Hepatocyte (in vitro differentiated cells): ENCODE measurements at regions not wholly inside any gene's neighbourhood (a gene's known extent, or its start where the extent isn't known, plus 50 kb on each side); places are given as distances from the start of the nearest gene placed in this dataset.

Experiments used
- DNase-seq: peaks from one replicate; pipeline ENCODE4 v3.0.0-alpha.2; 2016; ENCODE audit warnings: low spot score
- H2AFZ ChIP-seq: fragments of 200-600 bp; sonication (generic); 2 replicates; pipeline ENCODE4 v1.6.0; 2016; ENCODE audit warnings: antibody characterized with exemption, mild to moderate bottlenecking
- H3K27ac ChIP-seq: fragments of 200-600 bp; sonication (generic); 2 replicates; pipeline ENCODE4 v1.5.1; 2016; ENCODE audit warnings: mild to moderate bottlenecking
- H3K27me3 ChIP-seq: fragments of 200-600 bp; sonication (generic); 2 replicates; pipeline ENCODE4 v1.6.1; 2016
- H3K36me3 ChIP-seq: fragments of 200-600 bp; sonication (generic); replicated peaks from 2 replicates; pipeline ENCODE4 v1.5.1; 2016; ENCODE audit warnings: low read depth; ENCODE audit not compliant: insufficient read depth
- H3K4me1 ChIP-seq: fragments of 200-600 bp; sonication (generic); 2 replicates; pipeline ENCODE4 v1.5.1; 2016; ENCODE audit warnings: mild to moderate bottlenecking, moderate library complexity; ENCODE audit not compliant: insufficient read depth
- H3K4me2 ChIP-seq: fragments of 200-600 bp; sonication (generic); 2 replicates; pipeline ENCODE4 v1.6.0; 2016
- H3K4me3 ChIP-seq: fragments of 200-600 bp; sonication (generic); 2 replicates; pipeline ENCODE4 v1.5.1; 2016; ENCODE audit warnings: mild to moderate bottlenecking
- H3K79me2 ChIP-seq: fragments of 200-600 bp; sonication (generic); 2 replicates; pipeline ENCODE4 v1.6.0; 2017; ENCODE audit warnings: mild to moderate bottlenecking
- H3K9me2 ChIP-seq: fragments of 200-600 bp; sonication (generic); replicated peaks from 2 replicates; pipeline ENCODE4 v1.6.0; 2017; ENCODE audit warnings: mild to moderate bottlenecking; ENCODE audit not compliant: insufficient read depth
- H3K9me3 ChIP-seq: fragments of 200-600 bp; sonication (generic); 2 replicates; pipeline ENCODE4 v1.5.1; 2016; ENCODE audit warnings: low read depth, mild to moderate bottlenecking
- H4K20me1 ChIP-seq: fragments of 200-600 bp; sonication (generic); 2 replicates; pipeline ENCODE4 v1.6.0; 2016; ENCODE audit warnings: mild to moderate bottlenecking; ENCODE audit not compliant: insufficient read depth, poor library complexity, severe bottlenecking
- EZH2 ChIP-seq: fragments of 200-600 bp; sonication (generic); IDR thresholded peaks from 2 replicates; pipeline ENCODE4 v1.6.1; 2016; ENCODE audit warnings: antibody characterized with exemption, mild to moderate bottlenecking, borderline replicate concordance
- EZH2phosphoT487 ChIP-seq: fragments of 200-600 bp; sonication (generic); IDR thresholded peaks from one replicate; pipeline ENCODE4 v1.6.1; 2018; ENCODE audit warnings: antibody characterized with exemption, mild to moderate bottlenecking, low read depth, moderate library complexity; ENCODE audit not compliant: unreplicated experiment, severe bottlenecking
- WGBS: methylation state at CpG from one replicate; pipeline ENCODE4 v1.1.6; 2016; ENCODE audit warnings: low lambda C conversion rate; ENCODE audit errors: missing lambda C conversion rate; 5-methylcytosine and 5-hydroxymethylcytosine counted together
- TF ChIP-seq, protein P1 (sequence below): fragments of 200-600 bp; sonication (generic); IDR thresholded peaks from 2 replicates; pipeline ENCODE4 v1.5.1; 2016; ENCODE audit warnings: antibody characterized with exemption, mild to moderate bottlenecking; ENCODE audit not compliant: poor library complexity

DNA sequence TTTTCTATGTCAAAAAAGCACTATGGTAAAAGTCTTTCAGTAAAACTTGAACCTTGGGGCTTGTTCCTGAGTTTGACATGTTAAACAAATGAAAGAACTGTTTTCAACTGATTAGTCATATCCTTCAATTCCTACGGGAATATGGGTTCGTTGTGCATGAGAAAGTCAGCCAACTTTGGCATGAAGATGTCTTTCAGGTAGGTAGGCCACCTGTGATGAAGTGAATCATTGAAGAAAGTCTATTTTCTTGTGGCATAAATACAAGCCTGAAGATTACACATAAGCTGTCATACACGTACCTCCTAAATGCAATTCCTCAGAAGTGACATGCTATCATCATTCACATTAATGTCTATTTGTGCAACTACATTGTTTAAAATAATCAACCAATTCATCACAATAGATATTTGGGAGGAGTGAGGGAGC, 513.0 kb downstream of the IRS2 start:
- H4K20me1 ChIP-seq = no peaks in the 10 kb centered on the region
- DNase-seq = no peak
- H3K36me3 ChIP-seq = no peaks in the 10 kb centered on the region
- H3K4me1 ChIP-seq = peaks cover 4% of the 10 kb centered on the region
- 74% methylated on average over 3 of the region's 3 CpGs for WGBS
- H3K79me2 ChIP-seq = no peaks in the 10 kb centered on the region
- no peak overlapping the region for H2AFZ ChIP-seq
- no peaks in the 10 kb centered on the region for H3K27me3 ChIP-seq
- no peak overlapping the region for H3K4me2 ChIP-seq
- no peak for TF ChIP-seq EZH2phosphoT487
- no peak for TF ChIP-seq EZH2
- TF ChIP-seq, protein P1, sequence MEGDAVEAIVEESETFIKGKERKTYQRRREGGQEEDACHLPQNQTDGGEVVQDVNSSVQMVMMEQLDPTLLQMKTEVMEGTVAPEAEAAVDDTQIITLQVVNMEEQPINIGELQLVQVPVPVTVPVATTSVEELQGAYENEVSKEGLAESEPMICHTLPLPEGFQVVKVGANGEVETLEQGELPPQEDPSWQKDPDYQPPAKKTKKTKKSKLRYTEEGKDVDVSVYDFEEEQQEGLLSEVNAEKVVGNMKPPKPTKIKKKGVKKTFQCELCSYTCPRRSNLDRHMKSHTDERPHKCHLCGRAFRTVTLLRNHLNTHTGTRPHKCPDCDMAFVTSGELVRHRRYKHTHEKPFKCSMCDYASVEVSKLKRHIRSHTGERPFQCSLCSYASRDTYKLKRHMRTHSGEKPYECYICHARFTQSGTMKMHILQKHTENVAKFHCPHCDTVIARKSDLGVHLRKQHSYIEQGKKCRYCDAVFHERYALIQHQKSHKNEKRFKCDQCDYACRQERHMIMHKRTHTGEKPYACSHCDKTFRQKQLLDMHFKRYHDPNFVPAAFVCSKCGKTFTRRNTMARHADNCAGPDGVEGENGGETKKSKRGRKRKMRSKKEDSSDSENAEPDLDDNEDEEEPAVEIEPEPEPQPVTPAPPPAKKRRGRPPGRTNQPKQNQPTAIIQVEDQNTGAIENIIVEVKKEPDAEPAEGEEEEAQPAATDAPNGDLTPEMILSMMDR = no peak
- no peaks in the 10 kb centered on the region for H3K9me3 ChIP-seq
- peak overlapping the region; percentile 63 for H3K27ac ChIP-seq
- no peak overlapping the region for H3K4me3 ChIP-seq
- H3K9me2 ChIP-seq = no peaks in the 10 kb centered on the region

DNA sequence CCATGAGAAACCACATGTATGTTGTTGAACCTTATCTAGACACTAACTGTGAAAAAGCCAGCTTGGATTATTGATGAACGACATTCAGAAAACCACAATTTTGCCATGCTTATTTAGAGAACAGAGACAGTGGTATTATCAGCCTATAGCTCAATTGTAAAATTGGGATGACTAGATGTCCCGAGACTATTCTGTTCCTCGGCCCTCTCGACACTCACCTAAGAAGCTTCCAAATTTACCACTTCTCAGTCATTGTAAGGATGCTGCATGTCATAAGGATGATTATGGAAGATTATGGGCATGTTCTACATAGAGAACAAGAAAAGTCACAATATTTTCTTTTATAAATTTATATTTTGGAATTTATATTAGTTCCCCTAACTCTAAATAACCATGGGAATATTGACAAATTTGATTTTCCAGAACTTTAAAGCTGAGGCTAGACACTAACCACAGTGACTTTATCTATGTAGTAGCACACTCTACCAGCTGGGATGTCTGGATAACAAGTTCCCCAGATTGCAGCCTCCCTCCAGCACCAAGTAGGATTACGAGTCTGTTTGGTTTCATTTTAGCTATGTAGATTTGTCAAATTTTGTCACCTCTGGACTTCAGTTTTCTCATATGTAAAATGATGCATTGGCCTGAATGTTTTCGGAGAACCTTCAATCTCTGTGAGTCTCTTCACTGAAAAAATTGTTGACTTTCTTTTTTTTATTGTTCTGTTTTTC, 513.6 kb downstream of the IRS2 start:
- Histone ChIP-seq H3K4me3 (no peak overlapping the region), H3K79me2 (no peaks in the 10 kb centered on the region), H3K36me3 (no peaks in the 10 kb centered on the region), H2AFZ (no peak overlapping the region), H3K4me2 (no peak overlapping the region), H3K4me1 (peaks cover 4% of the 10 kb centered on the region), H3K9me2 (no peaks in the 10 kb centered on the region), H3K27me3 (no peaks in the 10 kb centered on the region), H3K27ac (peak overlapping the region; percentile 63), H3K9me3 (no peaks in the 10 kb centered on the region), H4K20me1 (no peaks in the 10 kb centered on the region)
- TF ChIP-seq EZH2 = no peak
- TF ChIP-seq EZH2phosphoT487 = no peak
- TF ChIP-seq, protein P1 = no peak
- WGBS = 71% methylated on average over 6 of the region's 6 CpGs
- no peak for DNase-seq

DNA sequence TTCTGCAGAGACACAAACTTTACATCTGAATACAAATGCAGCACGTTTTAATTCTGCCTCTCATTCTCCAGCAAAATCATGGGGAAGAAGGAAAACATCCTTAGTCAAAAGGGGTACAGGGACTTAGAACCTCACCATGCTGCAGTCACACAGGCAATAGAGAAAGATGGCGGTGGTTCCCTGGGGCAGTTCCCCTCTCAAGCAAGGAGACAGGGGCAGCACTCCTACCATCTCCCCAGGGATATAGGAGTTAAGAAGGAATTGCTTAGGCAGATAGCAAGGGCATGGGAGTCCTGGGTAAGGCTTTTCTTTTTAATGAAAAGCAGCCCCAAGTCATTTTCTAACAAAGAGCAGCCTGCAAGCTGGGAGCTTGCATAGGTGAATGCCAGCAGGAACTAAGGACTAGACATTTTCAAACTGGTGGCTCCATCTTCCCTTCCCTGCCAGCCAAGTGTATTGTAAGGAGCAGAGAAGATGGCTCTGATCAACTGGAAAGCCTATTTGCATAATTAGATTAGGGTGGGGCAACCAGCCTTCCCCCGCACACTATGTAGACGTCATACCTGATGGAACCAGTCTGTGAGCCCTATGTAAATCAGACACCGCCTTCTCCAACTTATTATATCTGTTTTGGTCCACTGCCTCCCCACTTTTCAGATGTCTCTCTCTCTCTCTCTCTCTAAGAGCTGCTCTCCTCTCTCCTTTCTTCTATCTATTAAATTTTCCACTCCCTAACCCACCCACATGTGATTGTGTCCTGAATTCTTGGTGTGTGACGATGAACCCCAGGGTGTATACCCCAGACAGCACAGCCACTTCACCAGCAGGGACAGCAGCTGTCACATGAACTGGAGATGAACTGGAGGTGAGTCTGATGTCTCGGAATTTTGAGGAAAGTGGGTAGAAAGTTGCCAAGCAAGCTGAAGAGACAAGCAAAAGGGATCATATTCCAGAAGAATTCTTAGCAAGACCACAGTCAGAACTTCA, 514.5 kb downstream of the IRS2 start:
- no peak for TF ChIP-seq EZH2
- TF ChIP-seq EZH2phosphoT487 = no peak
- TF ChIP-seq, protein P1 = no peak
- Histone ChIP-seq H3K79me2 (no peaks in the 10 kb centered on the region), H3K9me2 (no peaks in the 10 kb centered on the region), H3K4me3 (no peak overlapping the region), H2AFZ (no peak overlapping the region), H3K9me3 (no peaks in the 10 kb centered on the region), H3K4me1 (peaks cover 4% of the 10 kb centered on the region), H4K20me1 (no peaks in the 10 kb centered on the region), H3K4me2 (no peak overlapping the region), H3K27ac (no peak overlapping the region), H3K27me3 (no peaks in the 10 kb centered on the region), H3K36me3 (no peaks in the 10 kb centered on the region)
- 89% methylated on average over 7 of the region's 7 CpGs for WGBS
- no peak for DNase-seq
